B cell (primary cell): ENCODE measurements at regions not wholly inside any gene's neighbourhood (a gene's known extent, or its start where the extent isn't known, plus 50 kb on each side); places are given as distances from the start of the nearest gene placed in this dataset.
A peak's percentile ranks its signal among the peaks of the same experiment; 100 is the strongest.

Source experiments
- ATAC-seq: fragments of 200-7000 bp; cut with Tn5 transposase; one replicate; pipeline ENCODE4 v1.10.0; 2021; ENCODE audit warnings: low read depth, mild to moderate bottlenecking, moderate number of reproducible peaks, moderate library complexity
- CTCF ChIA-PET: fragments of 350-600 bp; sonication (Branson Sonifier 250); formaldehyde crosslinking; loops from one replicate; lab custom pipeline; 2021; ENCODE audit warnings: antibody characterized with exemption, inconsistent platforms; lab: Charles Lee
- POLR2A ChIA-PET: fragments of 350-600 bp; sonication (Branson Sonifier 250); formaldehyde crosslinking; loops from one replicate; lab custom pipeline; 2021; ENCODE audit warnings: antibody characterized with exemption; lab: Charles Lee
- DNase-seq: peaks from one replicate; pipeline ENCODE4 v3.0.0; 2013
- H2AFZ ChIP-seq: 2 replicates; pipeline ENCODE4 v1.6.1; 2012; ENCODE audit warnings: mild to moderate bottlenecking, low read depth, low read length; ENCODE audit not compliant: insufficient read depth, poor library complexity, severe bottlenecking
- H3K27ac ChIP-seq, 2 donors: 1 replicate in 1 of 2; 2 replicates in 1 of 2; pipeline ENCODE4 v1.5.1; 2012 to 2013; ENCODE audit warnings: low read length in 2 of 2, mild to moderate bottlenecking in 2 of 2, moderate library complexity in 1 of 2
- H3K27me3 ChIP-seq, 4 experiments: fragments of 200-600 bp in 1 of 4; sonication (generic) in 1 of 4; replicated peaks in 1 of 4; 1 replicate in 2 of 4; 2 replicates in 2 of 4; pipeline versions ENCODE4 v1.6.1 to v1.7.0; 2013 to 2016; ENCODE audit warnings: low read length in 3 of 4, mild to moderate bottlenecking in 2 of 4, mixed read lengths in 1 of 4, moderate library complexity in 1 of 4; ENCODE audit not compliant: insufficient read depth in 4 of 4, control insufficient read depth in 3 of 4; ENCODE audit errors: control extremely low read depth in 1 of 4
- H3K36me3 ChIP-seq, 2 experiments: replicated peaks in 1 of 2; 1 replicate in 1 of 2; 2 replicates in 1 of 2; pipeline versions ENCODE4 v1.6.1 to v1.7.1; 2013; ENCODE audit warnings: low read length in 1 of 2; ENCODE audit not compliant: insufficient read depth in 2 of 2, control insufficient read depth in 1 of 2; ENCODE audit errors: control extremely low read depth in 1 of 2, extremely low read depth in 1 of 2
- H3K4me1 ChIP-seq, 2 donors: fragments of 200-600 bp in 1 of 2; sonication (generic) in 1 of 2; 1 replicate in 1 of 2; 2 replicates in 1 of 2; pipeline versions ENCODE4 v1.5.1 to v1.6.1; 2013 to 2017; ENCODE audit warnings: low read length in 2 of 2; ENCODE audit not compliant: control insufficient read depth in 2 of 2, insufficient read depth in 2 of 2
- H3K4me2 ChIP-seq: replicated peaks from 2 replicates; pipeline ENCODE3; 2012; ENCODE audit warnings: mild to moderate bottlenecking, low read depth, low read length; ENCODE audit not compliant: poor library complexity, severe bottlenecking
- H3K4me3 ChIP-seq, 5 experiments: fragments of 200-600 bp in 1 of 5; sonication (generic) in 1 of 5; 1 replicate in 3 of 5; 2 replicates in 2 of 5; pipeline versions ENCODE4 v1.5.1 to v1.7.0; 2011 to 2016; ENCODE audit warnings: low read length in 4 of 5, mild to moderate bottlenecking in 4 of 5, low read depth in 2 of 5, control low read depth in 1 of 5, moderate library complexity in 1 of 5; ENCODE audit not compliant: insufficient read depth in 1 of 5; ENCODE audit errors: control extremely low read depth in 1 of 5, extremely low read depth in 1 of 5
- H3K79me2 ChIP-seq: fragments of 200-600 bp; sonication (generic); one replicate; pipeline ENCODE4 v1.6.0; 2016; ENCODE audit warnings: low read length; ENCODE audit not compliant: control insufficient read depth, insufficient read depth
- H3K9ac ChIP-seq: fragments of 200-600 bp; sonication (generic); 2 replicates; pipeline ENCODE4 v1.6.1; 2017; ENCODE audit warnings: mild to moderate bottlenecking, low read length, moderate library complexity
- H3K9me3 ChIP-seq, 3 donors: one replicate each; pipeline versions ENCODE4 v1.6.1 to v1.7.1; 2013; ENCODE audit warnings: low read length in 2 of 3; ENCODE audit not compliant: control insufficient read depth in 2 of 3, insufficient read depth in 1 of 3; ENCODE audit errors: control extremely low read depth in 1 of 3
- H4K20me1 ChIP-seq: 2 replicates; pipeline ENCODE4 v1.6.0; 2012; ENCODE audit warnings: mild to moderate bottlenecking, low read length; ENCODE audit not compliant: insufficient read depth, control insufficient read depth, poor library complexity, severe bottlenecking
- H3K27ac Mint-ChIP-seq: one replicate; pipeline ENCODE4 v1.8.0; 2021; ENCODE audit warnings: mixed read lengths
- H3K27me3 Mint-ChIP-seq: one replicate; pipeline ENCODE4 v1.8.0; 2021; ENCODE audit warnings: mixed read lengths
- H3K4me1 Mint-ChIP-seq: one replicate; pipeline ENCODE4 v1.8.0; 2021; ENCODE audit warnings: mixed read lengths
- H3K4me3 Mint-ChIP-seq: one replicate; pipeline ENCODE4 v1.8.0; 2021; ENCODE audit warnings: mixed read lengths
- H3K9me3 Mint-ChIP-seq: one replicate; pipeline ENCODE4 v1.8.0; 2022; ENCODE audit warnings: mixed read lengths; ENCODE audit not compliant: insufficient read depth
- EZH2 ChIP-seq: IDR thresholded peaks from 2 replicates; pipeline ENCODE4 v1.6.1; 2012; ENCODE audit warnings: borderline replicate concordance, low read depth, mild to moderate bottlenecking, moderate library complexity, low read length; ENCODE audit not compliant: insufficient read depth, poor library complexity, severe bottlenecking
- WGBS: methylation state at CpG from one replicate; pipeline ENCODE4 v1.1.5; 2013; ENCODE audit warnings: missing lambda C conversion rate; ENCODE audit not compliant: insufficient coverage; 5-methylcytosine and 5-hydroxymethylcytosine counted together
- intact Hi-C: fragments of 100-400 bp; cut with micrococcal nuclease; formaldehyde crosslinking; loops from one replicate; pipeline ENCODE4 v1.10.0; 2022
- TF ChIP-seq, protein P1 (sequence below): fragments of 200-600 bp; IDR thresholded peaks from one replicate; pipeline ENCODE4 v1.8.0; 2022; ENCODE audit warnings: antibody characterized with exemption, mild to moderate bottlenecking

DNA sequence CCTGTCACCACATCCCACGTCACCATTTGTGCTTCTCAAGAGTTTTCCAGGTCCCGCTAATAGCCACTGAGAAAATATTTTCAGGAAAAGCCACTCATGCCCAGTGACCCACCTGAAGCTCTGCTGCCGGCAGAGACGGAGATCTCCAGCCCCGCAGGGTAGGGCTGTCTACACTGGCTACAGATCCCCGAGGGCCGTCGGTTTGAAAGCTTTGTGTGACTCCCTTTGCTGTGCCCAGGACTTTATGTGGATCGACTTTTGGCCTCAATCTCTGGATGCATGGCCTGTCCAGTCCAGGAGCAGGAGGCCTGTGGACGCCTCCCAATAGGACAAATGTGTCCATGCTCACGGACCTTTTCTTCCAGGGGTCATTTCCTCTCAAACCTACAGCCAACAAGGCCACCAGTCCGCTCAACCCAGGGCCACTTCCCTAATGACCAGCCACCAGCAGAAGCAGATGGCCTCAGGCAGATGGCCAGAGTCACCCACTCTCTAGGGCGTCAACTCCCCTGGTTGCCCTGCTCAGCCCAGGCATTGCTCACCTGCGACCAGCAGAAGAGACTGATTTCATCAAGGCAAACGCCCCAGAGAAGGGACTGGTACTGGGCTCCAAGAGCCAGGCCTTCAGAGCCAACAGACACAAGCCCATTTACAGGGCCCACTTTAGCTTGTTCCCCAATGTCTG, 76.4 kb downstream of the OAT start:
- no peak overlapping the region for H3K27ac ChIP-seq
- H3K27ac Mint-ChIP-seq = peak overlapping the region; percentile 50
- no peaks in the 10 kb centered on the region for H3K79me2 ChIP-seq
- ChIA-PET CTCF (no interaction called here), POLR2A (no interaction called here)
- WGBS = 92% methylated on average over 15 of the region's 15 CpGs
- no peaks in the 10 kb centered on the region for H3K27me3 Mint-ChIP-seq
- no peak overlapping the region for H3K9ac ChIP-seq
- H3K36me3 ChIP-seq = no peaks in the 10 kb centered on the region
- H3K4me2 ChIP-seq = no peak overlapping the region
- H3K9me3 Mint-ChIP-seq = no peaks in the 10 kb centered on the region
- no peak overlapping the region for H3K4me3 ChIP-seq
- peaks cover 9 to 16% of the 10 kb centered on the region in 2 donors for H3K4me1 ChIP-seq
- ATAC-seq (no peak), DNase-seq (no peak)
- intact Hi-C loops = no loop called here
- H2AFZ ChIP-seq = no peak overlapping the region
- peaks cover 15% of the 10 kb centered on the region for H3K4me1 Mint-ChIP-seq
- no peaks in the 10 kb centered on the region for H3K9me3 ChIP-seq
- H3K4me3 Mint-ChIP-seq = peak overlapping the region; percentile 29
- no peaks in the 10 kb centered on the region for H3K27me3 ChIP-seq
- no peaks in the 10 kb centered on the region for H4K20me1 ChIP-seq
- TF ChIP-seq, protein P1, sequence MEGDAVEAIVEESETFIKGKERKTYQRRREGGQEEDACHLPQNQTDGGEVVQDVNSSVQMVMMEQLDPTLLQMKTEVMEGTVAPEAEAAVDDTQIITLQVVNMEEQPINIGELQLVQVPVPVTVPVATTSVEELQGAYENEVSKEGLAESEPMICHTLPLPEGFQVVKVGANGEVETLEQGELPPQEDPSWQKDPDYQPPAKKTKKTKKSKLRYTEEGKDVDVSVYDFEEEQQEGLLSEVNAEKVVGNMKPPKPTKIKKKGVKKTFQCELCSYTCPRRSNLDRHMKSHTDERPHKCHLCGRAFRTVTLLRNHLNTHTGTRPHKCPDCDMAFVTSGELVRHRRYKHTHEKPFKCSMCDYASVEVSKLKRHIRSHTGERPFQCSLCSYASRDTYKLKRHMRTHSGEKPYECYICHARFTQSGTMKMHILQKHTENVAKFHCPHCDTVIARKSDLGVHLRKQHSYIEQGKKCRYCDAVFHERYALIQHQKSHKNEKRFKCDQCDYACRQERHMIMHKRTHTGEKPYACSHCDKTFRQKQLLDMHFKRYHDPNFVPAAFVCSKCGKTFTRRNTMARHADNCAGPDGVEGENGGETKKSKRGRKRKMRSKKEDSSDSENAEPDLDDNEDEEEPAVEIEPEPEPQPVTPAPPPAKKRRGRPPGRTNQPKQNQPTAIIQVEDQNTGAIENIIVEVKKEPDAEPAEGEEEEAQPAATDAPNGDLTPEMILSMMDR = no peak
- no peak for TF ChIP-seq EZH2

DNA sequence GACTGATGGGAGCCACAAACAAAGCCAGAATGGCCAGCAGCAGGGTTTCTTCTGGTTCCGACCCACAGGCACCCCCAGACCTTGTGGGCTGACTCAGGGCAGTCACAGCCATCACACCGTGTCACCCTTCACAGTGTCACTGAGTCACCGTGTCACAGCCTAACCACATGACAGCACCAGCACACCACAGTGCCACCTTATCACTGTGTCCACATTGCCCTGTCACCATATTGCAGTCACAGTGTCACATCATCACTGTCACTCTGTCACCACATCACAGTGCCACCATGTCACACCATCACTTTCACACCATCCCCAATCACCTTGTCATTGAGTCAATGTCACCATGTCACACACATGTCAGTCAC, 77.0 kb downstream of the OAT start:
- no peaks in the 10 kb centered on the region for H3K9me3 ChIP-seq
- peak overlapping the region; percentile 29 for H3K4me3 Mint-ChIP-seq
- H3K27ac Mint-ChIP-seq = peak overlapping the region; percentile 50
- no peak overlapping the region for H3K9ac ChIP-seq
- H3K9me3 Mint-ChIP-seq = no peaks in the 10 kb centered on the region
- H3K4me3 ChIP-seq = no peak overlapping the region
- no peaks in the 10 kb centered on the region for H3K27me3 ChIP-seq
- H3K27me3 Mint-ChIP-seq = no peaks in the 10 kb centered on the region
- no peak overlapping the region for H3K27ac ChIP-seq
- H3K4me1 Mint-ChIP-seq = peaks cover 15% of the 10 kb centered on the region
- peak overlapping the region; percentile 50 for H2AFZ ChIP-seq
- ATAC-seq (peak; percentile 45), DNase-seq (no peak)
- 28% methylated on average over 3 of the region's 3 CpGs for WGBS
- H3K36me3 ChIP-seq = no peaks in the 10 kb centered on the region
- H3K79me2 ChIP-seq = no peaks in the 10 kb centered on the region
- ChIA-PET POLR2A (no interaction called here), CTCF (no interaction called here)
- H3K4me1 ChIP-seq = peaks cover 9 to 16% of the 10 kb centered on the region in 2 donors
- H3K4me2 ChIP-seq = peak overlapping the region; percentile 51
- intact Hi-C loops = no loop called here
- H4K20me1 ChIP-seq = no peaks in the 10 kb centered on the region
- no peak for TF ChIP-seq EZH2
- TF ChIP-seq, protein P1 = no peak
